PC-9 (cell line): ENCODE measurements at regions not wholly inside any gene's neighbourhood (a gene's known extent, or its start where the extent isn't known, plus 50 kb on each side); places are given as distances from the start of the nearest gene placed in this dataset.
A peak's percentile ranks its signal among the peaks of the same experiment; 100 is the strongest.
"Not testable (repeated sequence)": the region's sequence is repeated elsewhere in the genome, so short reads cannot be mapped to it uniquely, and the experiment has no call there.

Experiments used
- BruUV-seq: library from RNA; stranded (reverse); fragments of 400-500 nt; replicated peaks from 2 replicates; lab custom pipeline; 2021; lab: Mats Ljungman, UMichigan
- CTCF ChIA-PET: fragments of 300-600 bp; sonication (Branson Sonifier 250); formaldehyde crosslinking; loops from one replicate; lab custom pipeline; 2022; ENCODE audit warnings: antibody characterized with exemption; lab: Charles Lee
- POLR2A ChIA-PET: fragments of 300-600 bp; sonication (Branson Sonifier 250); formaldehyde crosslinking; loops from one replicate; lab custom pipeline; 2022; ENCODE audit warnings: antibody characterized with exemption; ENCODE audit not compliant: unreplicated experiment; lab: Charles Lee
- DNase-seq, 2 experiments: peaks; one replicate each; pipeline versions ENCODE4 v3.0.0 to v3.0.0-alpha.2; 2015 to 2022; ENCODE audit warnings: mixed read lengths in 1 of 2
- H2AFZ ChIP-seq: fragments of 200-600 bp; sonication (generic); 2 replicates; pipeline ENCODE4 v1.8.1; 2017; ENCODE audit warnings: antibody characterized with exemption
- H3F3A ChIP-seq: fragments of 200-600 bp; sonication (generic); 2 replicates; pipeline ENCODE4 v1.8.1; 2017; ENCODE audit warnings: antibody characterized with exemption, mild to moderate bottlenecking, low read depth; ENCODE audit not compliant: insufficient read depth
- H3K27ac ChIP-seq: fragments of 200-600 bp; sonication (generic); 2 replicates; pipeline ENCODE4 v1.6.1; 2016; ENCODE audit warnings: mixed run types
- H3K27me3 ChIP-seq: fragments of 200-600 bp; sonication (generic); 2 replicates; pipeline ENCODE4 v1.6.1; 2016; ENCODE audit warnings: low read depth, mixed run types; ENCODE audit not compliant: insufficient read depth
- H3K36me3 ChIP-seq: fragments of 200-600 bp; sonication (generic); 2 replicates; pipeline ENCODE4 v1.6.1; 2016; ENCODE audit warnings: low read depth, mixed run types
- H3K4me1 ChIP-seq: fragments of 200-600 bp; sonication (generic); replicated peaks from 2 replicates; pipeline ENCODE4 v1.6.1; 2016; ENCODE audit warnings: mixed run types; ENCODE audit not compliant: insufficient read depth
- H3K4me2 ChIP-seq: fragments of 200-600 bp; sonication (generic); 2 replicates; pipeline ENCODE4 v1.6.1; 2017; ENCODE audit warnings: mixed run types
- H3K4me3 ChIP-seq: fragments of 200-600 bp; sonication (generic); 2 replicates; pipeline ENCODE4 v1.6.1; 2016; ENCODE audit warnings: mixed run types
- H3K79me2 ChIP-seq: fragments of 200-600 bp; sonication (generic); 2 replicates; pipeline ENCODE4 v1.6.1; 2017; ENCODE audit warnings: low read depth, mixed run types
- H3K9me2 ChIP-seq: fragments of 200-600 bp; sonication (generic); 2 replicates; pipeline ENCODE4 v1.8.1; 2017; ENCODE audit warnings: mild to moderate bottlenecking; ENCODE audit not compliant: insufficient read depth
- H3K9me3 ChIP-seq: fragments of 200-600 bp; sonication (generic); 2 replicates; pipeline ENCODE4 v1.8.1; 2016; ENCODE audit warnings: low read depth; ENCODE audit not compliant: insufficient read depth
- H4K20me1 ChIP-seq: fragments of 200-600 bp; sonication (generic); 2 replicates; pipeline ENCODE4 v1.8.1; 2017; ENCODE audit not compliant: insufficient read depth
- EZH2 ChIP-seq: fragments of 200-600 bp; sonication (generic); IDR thresholded peaks from 2 replicates; pipeline ENCODE4 v1.8.0; 2017; ENCODE audit warnings: antibody characterized with exemption, low read depth
- intact Hi-C: fragments of 100-400 bp; cut with micrococcal nuclease; formaldehyde crosslinking; loops from one replicate; pipeline ENCODE4 v1.10.0; 2022; ENCODE audit not compliant: unreplicated experiment
- TF ChIP-seq, protein P1 (sequence below): fragments of 200-600 bp; sonication (generic); conservative IDR thresholded peaks from 2 replicates; pipeline ENCODE4 v1.6.1; 2017; ENCODE audit warnings: mixed run types, antibody characterized with exemption, mild to moderate bottlenecking, moderate library complexity

- no peak for TF ChIP-seq EZH2
- TF ChIP-seq, protein P1, sequence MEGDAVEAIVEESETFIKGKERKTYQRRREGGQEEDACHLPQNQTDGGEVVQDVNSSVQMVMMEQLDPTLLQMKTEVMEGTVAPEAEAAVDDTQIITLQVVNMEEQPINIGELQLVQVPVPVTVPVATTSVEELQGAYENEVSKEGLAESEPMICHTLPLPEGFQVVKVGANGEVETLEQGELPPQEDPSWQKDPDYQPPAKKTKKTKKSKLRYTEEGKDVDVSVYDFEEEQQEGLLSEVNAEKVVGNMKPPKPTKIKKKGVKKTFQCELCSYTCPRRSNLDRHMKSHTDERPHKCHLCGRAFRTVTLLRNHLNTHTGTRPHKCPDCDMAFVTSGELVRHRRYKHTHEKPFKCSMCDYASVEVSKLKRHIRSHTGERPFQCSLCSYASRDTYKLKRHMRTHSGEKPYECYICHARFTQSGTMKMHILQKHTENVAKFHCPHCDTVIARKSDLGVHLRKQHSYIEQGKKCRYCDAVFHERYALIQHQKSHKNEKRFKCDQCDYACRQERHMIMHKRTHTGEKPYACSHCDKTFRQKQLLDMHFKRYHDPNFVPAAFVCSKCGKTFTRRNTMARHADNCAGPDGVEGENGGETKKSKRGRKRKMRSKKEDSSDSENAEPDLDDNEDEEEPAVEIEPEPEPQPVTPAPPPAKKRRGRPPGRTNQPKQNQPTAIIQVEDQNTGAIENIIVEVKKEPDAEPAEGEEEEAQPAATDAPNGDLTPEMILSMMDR, result no peak
- Histone ChIP-seq H4K20me1 (no peaks in the 10 kb centered on the region), H3K4me2 (no peak overlapping the region), H3K79me2 (no peaks in the 10 kb centered on the region), H3K27ac (no peak overlapping the region), H3K9me2 (0 out of 2 replicates have a peak, but pooled peaks cover 7% of the 10 kb centered on the region), H3K27me3 (no peaks in the 10 kb centered on the region), H3K9me3 (no peaks in the 10 kb centered on the region), H3K36me3 (no peaks in the 10 kb centered on the region), H2AFZ (no peak overlapping the region), H3K4me3 (no peak overlapping the region), H3F3A (no peaks in the 10 kb centered on the region), H3K4me1 (no peaks in the 10 kb centered on the region)
- DNase-seq, result no peak
- ChIA-PET POLR2A (no interaction called here), CTCF (no interaction called here)
- intact Hi-C loops, result no loop called here
- no TSS peak for BruUV-seq
Observed at GRCh38 chr2:83103613-83104012, 1355.5 kb downstream of the SUCLG1 start.

DNA sequence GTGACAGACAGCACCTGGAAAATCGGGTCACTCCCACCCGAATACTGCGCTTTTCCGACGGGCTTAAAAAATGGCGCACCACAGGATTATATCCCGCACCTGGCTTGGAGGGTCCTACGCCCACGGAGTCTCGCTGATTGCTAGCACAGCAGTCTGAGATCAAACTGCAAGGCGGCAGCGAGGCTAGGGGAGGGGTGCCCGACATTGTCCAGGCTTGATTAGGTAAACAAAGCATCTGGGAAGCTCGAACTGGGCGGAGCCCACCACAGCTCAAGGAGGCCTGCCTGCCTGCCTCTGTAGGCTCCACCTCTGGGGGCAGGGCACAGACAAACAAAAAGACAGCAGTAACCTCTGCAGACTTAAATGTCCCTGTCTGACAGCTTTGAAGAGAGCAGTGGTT is 1370.0 kb downstream of the SUCLG1 start:
- H3K79me2 ChIP-seq, H3K9me2 ChIP-seq, CTCF ChIA-PET, H3K9me3 ChIP-seq, H3K4me2 ChIP-seq, H2AFZ ChIP-seq, H3K27ac ChIP-seq, H3K4me3 ChIP-seq, H3K36me3 ChIP-seq, BruUV-seq, intact Hi-C loops, H4K20me1 ChIP-seq, H3F3A ChIP-seq, H3K27me3 ChIP-seq, H3K4me1 ChIP-seq, POLR2A ChIA-PET: not testable (repeated sequence)
- peak in 1 of 2 experiments; percentile 1 for DNase-seq

GRCh38 chr2:83085869-83086268 is 1373.2 kb downstream of the SUCLG1 start:
- intact Hi-C loops, result no loop called here
- no peaks in the 10 kb centered on the region for H3K27me3 ChIP-seq
- no peak for TF ChIP-seq EZH2
- 0 out of 2 replicates have a peak, but pooled peaks cover 3% of the 10 kb centered on the region for H3K9me2 ChIP-seq
- no peaks in the 10 kb centered on the region for H4K20me1 ChIP-seq
- no peak overlapping the region for H3K4me3 ChIP-seq
- no peaks in the 10 kb centered on the region for H3K9me3 ChIP-seq
- no peaks in the 10 kb centered on the region for H3K79me2 ChIP-seq
- BruUV-seq, result no TSS peak
- H3K27ac ChIP-seq, result no peak overlapping the region
- POLR2A ChIA-PET, result no interaction called here
- no peaks in the 10 kb centered on the region for H3F3A ChIP-seq
- H2AFZ ChIP-seq, result no peak overlapping the region
- no peaks in the 10 kb centered on the region for H3K36me3 ChIP-seq
- no peak for DNase-seq
- H3K4me1 ChIP-seq, result no peaks in the 10 kb centered on the region
- CTCF ChIA-PET, result no interaction called here
- H3K4me2 ChIP-seq, result no peak overlapping the region

DNA sequence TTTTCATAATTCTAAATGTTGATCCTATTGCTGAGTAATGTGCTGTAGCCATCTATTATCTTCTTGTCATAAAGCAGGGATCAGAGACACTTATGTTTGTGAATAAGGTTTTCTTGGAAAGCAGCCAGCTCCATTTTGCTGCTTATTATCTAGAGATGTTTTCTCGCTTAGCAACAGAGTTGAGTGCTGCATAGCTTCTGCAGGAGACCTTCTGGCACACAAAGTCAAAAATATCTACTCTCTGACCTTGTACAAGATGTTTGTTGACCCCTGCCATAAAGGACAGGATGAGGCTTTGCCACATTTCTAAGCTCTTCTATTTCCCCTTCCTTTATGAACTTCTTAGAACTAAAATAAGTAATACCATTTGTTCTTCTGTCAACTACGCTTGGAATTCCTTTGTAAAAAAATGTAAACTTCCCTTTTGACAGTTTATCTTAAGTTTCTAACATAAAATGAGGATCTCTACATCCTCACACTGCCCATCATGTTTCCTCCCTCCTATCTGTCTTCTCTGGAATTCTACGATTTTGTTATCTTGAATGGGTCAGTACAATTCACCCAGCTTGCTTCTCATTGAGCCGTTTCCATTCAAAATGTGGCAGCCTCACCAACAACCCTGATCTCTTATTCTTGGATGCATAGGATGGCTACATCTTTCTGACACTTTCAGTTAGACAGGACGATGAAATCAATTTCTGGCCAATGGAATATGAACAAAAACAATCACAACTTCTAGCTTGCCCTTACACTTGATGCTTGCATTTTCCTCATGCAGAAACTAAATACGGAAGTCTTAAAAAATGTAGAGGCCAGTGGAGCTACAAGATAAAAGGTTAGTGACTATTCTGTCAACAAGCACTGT is 1377.0 kb downstream of the SUCLG1 start:
- no peaks in the 10 kb centered on the region for H3K4me1 ChIP-seq
- CTCF ChIA-PET, result no interaction called here
- no peak overlapping the region for H2AFZ ChIP-seq
- no peaks in the 10 kb centered on the region for H4K20me1 ChIP-seq
- H3K27me3 ChIP-seq, result no peaks in the 10 kb centered on the region
- no peaks in the 10 kb centered on the region for H3K79me2 ChIP-seq
- H3K9me3 ChIP-seq, result no peaks in the 10 kb centered on the region
- H3K9me2 ChIP-seq, result 0 out of 2 replicates have a peak, but pooled peaks cover 3% of the 10 kb centered on the region
- intact Hi-C loops, result no loop called here
- BruUV-seq, result no TSS peak
- POLR2A ChIA-PET, result no interaction called here
- H3K27ac ChIP-seq, result no peak overlapping the region
- H3F3A ChIP-seq, result no peaks in the 10 kb centered on the region
- H3K36me3 ChIP-seq, result no peaks in the 10 kb centered on the region
- H3K4me2 ChIP-seq, result no peak overlapping the region
- TF ChIP-seq, protein P1, result no peak
- TF ChIP-seq EZH2, result no peak
- no peak for DNase-seq
- no peak overlapping the region for H3K4me3 ChIP-seq
